ACHN (cell line): ENCODE measurements at regions not wholly inside any gene's neighbourhood (a gene's known extent, or its start where the extent isn't known, plus 50 kb on each side); places are given as distances from the start of the nearest gene placed in this dataset.
"Not testable (repeated sequence)": the region's sequence is repeated elsewhere in the genome, so short reads cannot be mapped to it uniquely, and the experiment has no call there.

Source experiments
- DNase-seq: peaks from one replicate; pipeline ENCODE4 v3.0.0-alpha.2; 2015
- in situ Hi-C: cut with HindIII; loops from 2 replicates; pipeline ENCODE4 v1.10.0; 2017; ENCODE audit warnings: low sequenced_read_pairs, low pct_ligation_motif_present, low pct_unique_long_range_greater_than_20kb

DNA sequence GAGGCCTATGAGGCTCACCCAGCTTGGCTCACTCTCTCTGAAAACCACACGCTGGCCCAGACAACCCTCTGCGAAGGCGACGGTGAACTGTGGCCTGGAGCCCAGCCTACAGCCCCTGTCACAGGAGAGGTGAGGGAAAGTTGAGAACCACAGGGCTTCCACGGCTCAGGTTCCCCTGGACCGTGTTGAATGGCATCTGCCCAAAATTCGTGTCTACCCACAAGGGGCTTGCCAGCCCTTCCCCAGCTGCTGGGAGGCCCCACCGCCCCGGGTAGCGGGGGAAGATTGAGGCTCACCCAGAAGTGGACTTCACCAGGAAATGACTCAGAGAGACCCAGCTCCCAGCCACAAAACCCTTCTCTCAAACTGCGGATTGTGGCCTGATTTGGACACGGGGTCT is 197.1 kb downstream of the CTTN start:
- in situ Hi-C loops, result no loop called here
- DNase-seq, result no peak

DNA sequence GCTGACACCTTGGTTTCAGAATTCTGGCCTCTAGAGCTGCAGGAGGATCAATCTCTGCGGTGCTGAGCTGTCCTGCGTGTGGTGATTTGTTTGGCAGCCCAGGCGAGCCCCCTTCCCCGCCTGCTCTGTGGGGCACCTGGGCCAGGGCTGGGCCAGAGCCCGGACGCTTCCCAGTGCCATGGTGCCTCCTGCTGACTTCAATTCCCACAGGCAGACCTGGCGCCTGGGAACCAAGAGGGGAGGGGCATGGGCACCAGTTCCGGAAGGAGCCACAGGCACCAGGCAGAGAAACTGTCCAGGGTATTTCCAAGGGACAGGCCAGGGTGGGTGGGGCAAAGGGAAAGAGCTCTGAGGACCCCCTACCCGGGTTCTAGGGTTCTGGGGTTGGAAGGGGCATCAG is 197.8 kb downstream of the CTTN start:
- DNase-seq, result no peak
- in situ Hi-C loops, result no loop called here

DNA sequence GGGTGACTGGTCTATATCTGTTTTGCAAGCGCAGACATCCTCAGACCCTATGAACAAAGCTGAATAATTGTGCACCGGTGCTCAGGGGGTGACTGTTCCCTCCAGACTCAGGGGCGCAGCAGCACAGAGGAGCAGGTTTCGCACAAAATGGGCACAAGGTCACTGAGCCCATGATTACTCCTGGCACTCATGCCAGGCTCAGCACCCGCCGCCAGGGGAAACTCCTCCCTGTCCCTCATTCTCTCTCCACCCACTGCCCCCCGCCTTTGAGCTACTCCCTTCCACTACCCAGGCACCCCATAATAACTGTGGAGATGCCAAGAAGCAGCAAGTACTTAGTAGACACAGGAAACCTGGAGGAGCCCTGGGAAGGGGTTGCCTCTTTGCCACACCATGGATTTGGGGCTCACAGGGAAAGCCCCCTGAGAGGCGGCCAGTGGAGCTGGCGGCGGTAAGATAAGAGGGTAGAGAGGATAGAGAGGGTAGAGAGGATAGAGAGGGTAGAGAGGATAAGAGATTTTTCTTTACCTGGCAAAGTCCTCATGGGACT is 198.8 kb downstream of the CTTN start:
- no peak for DNase-seq
- in situ Hi-C loops, result no loop called here

DNA sequence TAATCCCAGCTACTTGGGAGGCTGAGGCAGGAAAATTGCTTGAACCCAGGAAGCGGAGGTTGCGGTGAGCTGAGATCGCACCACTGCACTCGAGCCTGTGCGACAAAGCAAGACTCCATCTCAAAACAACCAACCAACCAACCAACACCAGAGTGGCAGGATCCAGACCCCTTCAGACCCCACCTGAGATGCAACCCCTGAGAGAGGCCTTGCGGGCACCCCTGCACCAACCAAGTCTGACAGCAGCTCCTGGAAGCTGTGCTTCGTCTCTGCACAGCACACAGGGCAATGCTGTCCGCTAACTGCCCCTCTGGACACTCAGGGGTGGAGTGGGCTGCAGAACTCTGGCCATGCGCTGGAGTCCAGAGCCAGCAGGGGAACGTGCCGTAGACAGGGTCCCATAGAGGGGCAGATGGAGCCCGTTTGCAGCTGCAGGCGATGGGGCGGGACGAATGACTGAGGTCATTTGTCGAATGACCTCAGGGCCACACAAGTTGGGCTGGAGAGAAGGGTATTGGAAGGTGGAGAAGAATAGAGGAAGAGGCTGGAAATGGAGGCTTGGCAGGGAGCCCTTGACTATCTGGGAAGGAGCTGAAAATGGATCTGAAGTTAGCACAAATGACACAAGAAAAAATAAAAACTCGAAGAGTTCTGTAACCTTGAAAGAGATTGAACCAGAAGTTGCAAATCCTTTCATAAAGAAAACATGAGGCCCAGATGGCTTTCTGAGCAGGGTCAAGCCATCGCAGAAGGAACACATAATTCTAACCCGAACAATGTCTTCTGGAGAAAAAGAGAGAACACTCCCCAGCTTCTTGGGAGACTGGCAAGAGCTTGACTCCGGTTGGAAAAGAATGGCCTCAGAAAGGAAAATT is 199.7 kb downstream of the CTTN start:
- in situ Hi-C loops, result no loop called here
- no peak for DNase-seq

DNA sequence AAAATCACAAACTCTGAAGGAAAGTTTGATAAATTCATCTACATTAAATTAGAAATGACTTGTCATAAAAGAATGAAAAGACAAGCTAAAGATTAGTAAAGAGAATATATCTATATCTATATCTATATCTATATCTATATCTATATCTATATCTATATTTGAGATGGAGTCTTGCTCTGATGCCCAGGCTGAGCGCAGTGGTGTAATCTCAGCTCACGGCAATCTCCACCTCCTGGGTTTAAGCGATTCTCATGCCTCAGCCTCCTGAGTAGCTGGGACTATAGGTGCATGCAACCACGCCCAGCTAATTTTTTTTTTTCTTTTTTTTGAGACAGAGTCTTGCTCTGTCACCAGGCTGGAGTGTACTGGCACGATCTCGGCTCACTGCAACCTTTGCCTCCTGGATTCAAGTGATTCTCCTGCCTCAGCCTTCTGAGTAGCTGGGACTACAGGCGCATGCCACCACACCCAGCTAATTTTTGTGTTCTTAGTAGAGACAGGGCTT is 202.6 kb downstream of the CTTN start:
- DNase-seq, in situ Hi-C loops: not testable (repeated sequence)

DNA sequence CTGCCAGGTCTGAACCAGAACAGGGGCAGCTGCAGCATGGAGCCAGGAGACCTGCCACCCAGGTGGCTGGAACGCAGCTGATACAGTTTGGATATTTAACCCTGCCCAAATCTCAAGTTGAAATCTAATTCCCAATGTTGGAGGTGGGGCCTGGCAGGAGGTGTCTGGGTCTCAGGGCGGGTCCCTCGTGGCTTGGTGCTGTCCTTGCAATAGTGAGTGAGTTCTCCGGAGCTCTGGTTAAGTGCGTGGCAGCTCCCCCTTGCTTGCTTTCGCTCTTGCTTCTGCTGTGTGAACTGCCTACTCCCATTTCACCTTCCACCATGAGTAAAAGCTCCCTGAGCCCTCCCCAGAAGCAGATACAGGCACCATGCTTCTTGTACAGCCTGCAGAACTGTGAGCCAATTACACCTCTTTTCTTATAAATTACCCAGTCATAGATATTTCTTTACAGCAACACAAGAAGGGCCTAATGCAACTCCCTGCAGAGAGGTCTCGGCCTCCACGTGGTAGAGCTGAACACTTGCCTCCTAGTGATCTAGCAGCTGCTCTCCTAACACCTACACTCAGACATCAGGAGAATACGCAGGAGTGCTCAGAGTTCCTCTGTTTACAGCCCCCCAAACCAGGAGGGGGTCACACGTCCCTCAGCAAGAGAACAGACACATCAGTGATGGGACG is 203.7 kb downstream of the CTTN start:
- in situ Hi-C loops, result no loop called here
- DNase-seq, result no peak

DNA sequence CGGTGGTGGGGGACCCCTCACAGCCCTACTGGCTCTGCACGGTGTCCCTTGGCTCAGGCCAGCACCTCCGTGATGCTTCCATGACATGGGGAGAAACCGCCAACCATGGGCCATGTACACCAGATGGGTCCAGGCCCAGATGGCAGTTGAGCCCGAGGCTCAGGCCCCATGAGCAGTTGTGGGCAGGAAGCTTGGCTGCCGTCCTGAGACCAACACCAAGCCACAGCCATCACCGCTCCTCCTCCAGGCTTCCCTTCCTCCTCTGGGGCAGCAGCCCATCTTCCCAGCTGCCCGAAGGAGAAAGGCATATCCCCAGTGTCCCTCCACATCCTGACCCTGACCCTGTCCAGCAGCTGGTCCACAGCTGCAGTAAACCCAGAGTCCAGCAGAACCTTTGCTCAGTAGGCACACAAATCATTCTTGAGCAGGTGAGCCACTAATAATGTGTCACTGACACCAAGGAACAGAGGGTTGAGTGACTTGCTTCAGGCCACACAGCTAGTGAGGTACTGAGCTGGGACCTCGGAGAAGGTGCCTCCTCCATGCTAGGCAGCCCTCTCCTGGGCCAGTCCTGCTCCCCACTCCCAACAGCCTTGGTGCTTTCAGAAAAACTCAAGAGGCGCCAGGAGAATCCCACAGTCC is 204.9 kb downstream of the CTTN start:
- in situ Hi-C loops, result no loop called here
- DNase-seq, result no peak

DNA sequence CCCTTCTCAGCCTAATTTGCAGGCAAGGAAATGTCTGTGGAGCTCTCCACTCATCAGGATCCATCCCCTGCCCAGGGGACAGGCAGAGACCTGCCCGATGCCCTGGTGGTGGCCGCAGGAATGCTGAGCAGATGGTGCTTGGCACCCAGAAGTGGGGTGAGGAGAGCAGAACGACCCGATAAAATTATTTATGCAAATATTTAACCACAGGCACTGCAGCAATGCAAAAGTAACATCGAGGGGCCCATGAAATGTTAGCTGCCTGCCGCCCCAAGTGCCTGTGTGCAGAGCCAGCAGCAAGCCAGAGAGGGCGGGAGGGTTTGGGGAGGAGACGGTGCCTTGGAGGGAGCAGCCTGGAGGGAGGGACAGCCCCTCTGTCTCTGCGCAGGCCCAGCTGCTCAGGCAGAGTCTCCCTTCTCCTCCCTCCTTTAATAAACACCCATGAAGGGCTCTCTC is 205.5 kb downstream of the CTTN start:
- DNase-seq, result no peak
- in situ Hi-C loops, result no loop called here

DNA sequence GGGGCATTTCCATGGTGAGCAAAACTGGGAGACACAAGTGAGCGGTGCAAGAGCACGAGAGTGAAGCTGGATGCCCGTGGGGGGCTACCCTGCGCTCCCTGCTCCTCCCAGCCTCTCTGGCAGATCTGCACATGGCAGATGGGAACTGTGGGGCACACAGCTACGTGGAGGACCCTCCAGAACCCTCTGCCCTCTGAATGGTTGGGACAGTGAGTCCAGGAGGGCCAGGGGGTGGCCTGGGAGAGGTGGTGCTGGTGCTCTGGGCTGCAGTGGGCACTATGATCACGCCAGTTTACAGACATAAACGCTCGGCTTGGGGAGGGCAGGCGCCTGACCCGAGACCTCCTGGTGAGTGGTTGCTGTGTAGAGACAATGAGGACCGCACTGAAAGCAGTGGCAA is 205.9 kb downstream of the CTTN start:
- no peak for DNase-seq
- in situ Hi-C loops, result no loop called here

DNA sequence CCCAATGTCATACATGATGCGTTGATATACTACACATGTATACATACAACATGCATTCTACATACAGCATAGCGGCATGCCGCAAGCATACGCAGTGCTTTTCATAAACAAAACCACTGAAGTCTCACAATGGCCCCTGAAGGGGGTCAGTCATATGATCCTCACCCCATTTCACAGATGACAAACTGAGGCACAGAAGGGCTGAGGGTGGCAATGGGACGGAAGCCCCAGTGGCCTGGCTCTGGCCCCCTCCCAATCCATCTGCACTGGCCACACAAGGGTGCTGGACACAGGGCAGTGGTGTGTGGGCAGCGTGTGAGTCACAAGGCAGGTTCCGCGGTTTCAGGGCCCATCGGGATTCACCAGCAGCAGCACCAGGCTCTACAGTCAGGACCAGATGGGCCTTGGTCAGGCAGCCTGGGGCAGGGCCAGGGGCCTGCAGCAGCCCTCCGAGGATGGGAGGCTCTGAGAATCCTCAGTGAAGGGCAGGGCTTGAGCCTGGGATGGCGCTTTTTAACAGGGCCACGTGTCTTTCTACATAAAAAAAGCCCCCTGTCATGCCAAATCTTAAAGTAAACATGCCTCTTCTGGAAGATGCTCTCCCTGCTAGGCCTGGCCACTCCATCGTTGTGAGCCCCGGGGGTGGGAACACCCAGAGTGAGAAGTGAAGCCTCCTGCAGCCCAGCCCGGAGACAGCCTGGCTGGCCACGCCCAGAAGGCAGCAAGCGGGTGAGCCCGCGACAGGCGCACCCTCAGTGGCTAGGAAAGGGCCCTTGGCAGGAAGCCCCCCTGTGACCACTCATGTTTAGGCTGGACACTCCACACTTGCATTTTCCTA is 206.5 kb downstream of the CTTN start:
- DNase-seq, result no peak
- in situ Hi-C loops, result no loop called here

DNA sequence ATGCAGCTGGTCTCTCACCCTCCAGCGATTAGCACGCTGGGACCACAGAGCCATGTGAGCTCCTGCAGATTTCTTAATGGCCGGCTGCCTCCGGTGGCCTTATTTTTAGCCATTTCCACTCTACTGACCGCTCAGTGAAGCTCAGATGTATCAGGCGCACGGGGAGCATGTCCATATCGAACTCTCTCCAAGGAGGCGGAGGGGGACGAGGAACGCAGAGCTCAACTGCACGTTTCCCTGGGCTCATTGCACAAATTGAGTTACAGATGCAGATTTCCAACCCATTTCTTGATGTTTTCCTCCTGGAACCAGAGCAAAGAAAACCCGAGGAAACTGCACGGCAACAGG is 207.1 kb downstream of the CTTN start:
- DNase-seq, result no peak
- in situ Hi-C loops, result no loop called here

DNA sequence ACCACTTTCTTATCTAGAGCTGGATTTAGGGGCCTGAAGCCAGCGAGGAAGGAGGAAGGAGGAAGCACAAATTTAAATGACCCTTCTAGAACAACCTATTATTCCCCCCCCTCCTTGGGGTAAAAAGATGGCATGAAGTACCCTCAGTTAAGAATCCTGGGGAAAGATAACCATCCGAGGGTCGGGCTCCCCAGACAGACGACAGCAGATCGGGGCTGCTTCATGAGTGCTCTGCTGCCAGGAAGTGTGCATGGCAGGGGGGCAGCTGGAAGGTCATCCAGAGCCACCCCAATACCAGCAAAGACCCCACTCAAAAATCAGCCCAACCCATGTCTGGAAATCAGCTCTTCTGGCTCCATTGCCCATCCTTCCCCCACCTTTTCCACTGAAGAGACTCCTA is 207.5 kb downstream of the CTTN start:
- in situ Hi-C loops, result no loop called here
- DNase-seq, result no peak

DNA sequence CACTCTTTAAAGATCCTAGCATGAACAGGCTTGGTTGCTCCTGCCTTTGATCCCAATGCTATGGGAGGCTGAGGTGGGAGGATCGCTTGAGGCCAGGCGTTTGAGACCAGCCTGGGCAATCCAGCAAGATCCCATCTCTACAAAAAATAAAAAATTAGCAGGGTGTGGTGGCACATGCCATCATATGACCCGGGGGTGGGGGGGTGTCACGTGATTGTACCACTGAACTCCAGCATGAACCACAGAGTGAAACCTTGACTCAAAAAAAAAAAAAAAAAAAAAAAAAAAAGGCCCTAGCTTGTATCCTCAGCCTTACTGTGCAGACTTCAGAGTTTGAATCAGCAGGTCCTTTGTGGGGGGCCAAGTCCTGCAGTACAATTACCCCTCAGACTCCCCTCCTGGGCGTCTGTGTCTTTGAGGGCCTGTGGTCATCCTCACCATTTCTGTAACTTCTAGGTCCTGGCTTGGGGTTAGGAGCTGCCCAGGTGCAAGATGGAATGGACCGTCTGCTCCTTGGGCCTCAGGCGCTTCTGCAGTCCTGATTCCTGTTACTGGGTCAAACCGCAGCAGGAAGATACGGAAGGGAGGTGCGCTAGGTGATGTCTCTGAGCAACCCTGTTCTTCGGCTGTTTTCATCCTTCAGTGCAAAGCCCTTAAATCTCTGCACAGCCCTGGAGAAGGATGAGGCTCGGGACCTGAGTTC is 208.1 kb downstream of the CTTN start:
- DNase-seq, result no peak
- in situ Hi-C loops, result no loop called here

DNA sequence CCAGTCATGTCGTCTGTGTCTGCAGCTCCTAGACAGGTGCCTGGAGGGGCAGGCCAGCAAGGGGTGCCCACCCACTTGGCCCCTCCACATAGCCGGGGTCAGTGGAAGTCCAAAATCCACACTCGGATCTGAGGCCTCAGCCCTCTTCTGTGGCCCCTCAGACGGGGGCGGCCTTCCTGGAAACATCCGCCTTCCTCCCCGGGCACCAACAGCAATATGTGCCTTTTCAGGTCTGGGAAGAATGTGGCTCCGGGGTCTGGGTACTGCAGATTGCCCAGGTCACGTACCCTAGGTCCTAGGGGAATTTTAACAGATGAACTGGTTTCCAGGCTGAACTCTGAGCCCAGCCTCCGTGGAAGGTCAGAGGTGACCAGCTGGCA is 208.6 kb downstream of the CTTN start:
- DNase-seq, result no peak
- in situ Hi-C loops, result no loop called here

DNA sequence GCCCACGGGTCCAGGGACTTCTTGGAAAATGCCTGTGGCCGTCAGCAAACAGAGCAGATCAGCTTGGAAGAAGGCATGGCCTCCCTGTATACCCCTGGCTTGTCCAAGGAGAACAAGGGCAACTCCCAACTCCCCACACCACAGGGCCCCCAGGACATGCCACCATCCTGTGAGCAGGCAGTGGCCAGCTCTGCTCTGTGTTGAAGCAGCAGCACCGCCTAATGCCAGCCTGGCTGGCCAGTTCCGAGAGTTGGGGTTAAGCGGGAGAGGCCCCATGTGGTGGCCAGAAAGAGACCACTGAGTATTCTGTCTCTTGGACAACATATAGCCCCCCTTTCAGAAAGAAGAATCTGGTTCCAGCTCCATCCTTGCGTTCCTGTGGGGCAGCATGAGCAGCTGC is 209.2 kb downstream of the CTTN start:
- in situ Hi-C loops, result no loop called here
- no peak for DNase-seq

DNA sequence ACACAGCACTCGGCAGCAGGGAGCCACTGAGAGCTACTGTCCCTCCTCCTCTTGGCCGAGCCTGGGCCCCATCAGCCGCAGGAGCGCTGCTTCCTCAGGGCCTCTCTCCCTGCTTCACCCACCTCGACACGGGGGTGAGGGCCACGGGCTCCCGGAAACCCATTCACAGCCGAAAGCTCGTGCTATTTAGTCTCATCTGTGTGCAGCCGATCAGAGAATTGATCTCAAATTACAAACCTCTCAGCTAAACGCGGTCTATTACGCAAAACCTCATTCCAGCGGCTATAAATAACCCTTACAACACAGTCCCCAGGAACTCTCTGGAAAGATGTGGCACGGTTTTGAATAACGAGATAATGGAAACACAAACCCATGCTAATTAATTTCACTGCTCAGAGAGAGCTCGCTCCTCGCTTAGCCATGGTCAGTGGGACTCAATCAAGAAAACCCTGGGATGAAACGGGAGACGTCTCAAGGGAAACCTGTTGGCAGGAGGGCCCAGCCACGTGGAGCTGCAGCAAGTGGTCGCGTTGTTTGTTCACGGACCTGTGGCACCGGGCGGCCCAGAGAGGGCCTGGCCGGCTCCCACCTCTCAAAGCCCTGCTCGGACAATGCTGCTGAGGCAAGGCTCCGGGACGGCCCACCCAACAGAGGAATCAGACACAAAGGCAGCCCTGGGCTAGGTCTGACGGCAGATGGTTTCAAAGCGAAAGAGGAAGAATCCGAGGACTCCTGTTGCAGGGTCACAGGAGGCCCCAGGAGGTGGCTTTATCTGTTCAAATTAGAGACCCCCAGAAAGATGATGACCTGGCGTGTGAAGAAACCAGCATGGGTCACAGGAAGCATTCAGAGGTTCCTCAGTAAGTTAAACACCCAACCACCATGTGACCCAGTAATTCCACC is 210.5 kb downstream of the CTTN start:
- in situ Hi-C loops, result no loop called here
- DNase-seq, result no peak
